GM06990 (cell line): ENCODE measurements at regions not wholly inside any gene's neighbourhood (a gene's known extent, or its start where the extent isn't known, plus 50 kb on each side); places are given as distances from the start of the nearest gene placed in this dataset.

Experiments
- DNase-seq: peaks from one replicate; pipeline ENCODE4 v3.0.0-alpha.2; 2011; ENCODE audit not compliant: insufficient read length; ENCODE audit errors: extremely low read depth
- H3K27me3 ChIP-seq: replicated peaks from 2 replicates; pipeline ENCODE4 v1.6.0; 2011; ENCODE audit warnings: low read length; ENCODE audit not compliant: control insufficient read depth, insufficient read depth
- H3K36me3 ChIP-seq: 2 replicates; pipeline ENCODE4 v1.5.1; 2011; ENCODE audit warnings: low read length; ENCODE audit not compliant: control insufficient read depth, insufficient read depth
- H3K4me3 ChIP-seq: replicated peaks from 2 replicates; pipeline ENCODE4 v1.5.1; 2011; ENCODE audit warnings: low read depth, mild to moderate bottlenecking, control low read depth, low read length
- CTCF ChIP-seq: IDR thresholded peaks from 2 replicates; pipeline ENCODE4 v1.5.1; 2011; ENCODE audit warnings: low read length, control low read depth, mild to moderate bottlenecking, inconsistent platforms; ENCODE audit not compliant: insufficient read depth, poor library complexity, severe bottlenecking

DNA sequence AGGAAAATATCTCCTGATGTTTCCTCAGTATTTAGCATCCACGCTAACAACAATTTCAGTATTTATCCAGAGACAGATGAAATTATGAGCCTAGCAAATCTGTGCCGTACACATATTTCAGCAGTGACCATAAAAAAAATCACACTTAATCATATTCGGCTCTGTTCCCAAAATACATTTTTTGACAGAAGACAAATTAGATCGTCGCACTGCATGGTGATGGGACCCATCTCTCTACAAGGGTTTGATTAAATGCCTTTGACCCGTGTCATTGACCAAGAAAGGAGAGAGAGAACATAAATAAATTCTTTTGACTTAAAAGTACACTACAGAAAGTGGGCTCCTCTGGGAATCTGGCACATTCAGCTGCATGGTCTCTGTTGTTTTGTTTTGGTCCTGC, 215.3 kb upstream of the SEMA6D start:
- no peaks in the 10 kb centered on the region for H3K36me3 ChIP-seq
- no peaks in the 10 kb centered on the region for H3K27me3 ChIP-seq
- no peak for TF ChIP-seq CTCF
- H3K4me3 ChIP-seq, result no peak overlapping the region
- DNase-seq, result no peak

DNA sequence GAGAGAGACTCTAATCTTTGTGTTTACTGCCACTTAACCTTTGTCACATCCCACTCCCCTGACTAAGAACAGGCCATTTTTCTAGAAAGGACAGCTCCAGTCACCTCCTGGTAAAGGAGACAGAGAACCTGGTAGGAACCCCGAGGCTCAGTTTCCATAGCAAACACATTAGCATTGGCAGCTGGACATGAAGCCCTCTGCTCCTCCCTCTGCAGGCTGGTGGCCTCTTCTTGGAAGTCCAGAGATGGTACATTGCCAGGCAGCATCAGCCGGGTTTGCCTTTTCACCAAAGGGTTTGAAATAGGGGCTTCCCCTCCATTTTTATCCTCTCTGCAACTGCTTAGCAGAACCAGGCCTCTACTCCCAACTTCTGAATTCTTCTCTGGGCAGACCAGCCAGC, 213.4 kb upstream of the SEMA6D start:
- no peak for DNase-seq
- Histone ChIP-seq H3K4me3 (no peak overlapping the region), H3K36me3 (no peaks in the 10 kb centered on the region), H3K27me3 (no peaks in the 10 kb centered on the region)
- no peak for TF ChIP-seq CTCF

DNA sequence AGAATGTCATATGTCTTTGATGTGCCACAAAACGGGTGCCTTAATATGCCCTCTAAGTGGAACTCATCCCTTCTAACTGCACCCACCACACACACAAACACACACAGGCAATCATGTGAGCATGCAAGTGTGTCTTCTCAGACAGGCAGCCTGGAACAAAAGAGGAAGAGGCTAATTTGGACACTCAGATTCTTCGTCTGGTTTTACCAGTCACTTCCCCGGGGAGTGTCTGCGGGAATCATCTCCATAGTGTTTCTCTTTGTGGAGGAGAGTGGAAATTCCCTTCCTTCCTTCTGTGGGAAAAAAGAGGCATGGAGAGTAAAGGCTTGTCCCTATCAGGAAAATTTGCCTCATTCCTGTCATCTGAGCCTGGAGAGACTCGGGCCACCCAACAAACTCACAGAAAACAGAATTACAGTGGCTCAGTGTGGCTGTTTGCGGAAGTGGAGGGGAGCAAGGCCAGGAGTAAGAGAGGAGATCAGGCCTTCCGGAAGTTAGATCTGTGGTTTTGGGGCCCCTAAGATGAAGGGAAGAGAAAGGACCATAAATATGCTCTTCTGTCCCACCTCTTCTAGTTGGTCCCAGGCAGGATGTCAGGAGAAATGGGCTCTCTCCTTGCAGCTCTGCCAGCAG, 212.6 kb upstream of the SEMA6D start:
- Histone ChIP-seq H3K4me3 (no peak overlapping the region), H3K36me3 (no peaks in the 10 kb centered on the region), H3K27me3 (no peaks in the 10 kb centered on the region)
- no peak for DNase-seq
- no peak for TF ChIP-seq CTCF

- no peak for TF ChIP-seq CTCF
- no peak for DNase-seq
- no peaks in the 10 kb centered on the region for H3K36me3 ChIP-seq
- H3K27me3 ChIP-seq, result no peaks in the 10 kb centered on the region
- H3K4me3 ChIP-seq, result no peak overlapping the region
Measured at GRCh38 chr15:47505712-47506328, 211.5 kb upstream of the SEMA6D start.

GRCh38 chr15:47506329-47507100, 210.8 kb upstream of the SEMA6D start:
- no peak overlapping the region for H3K4me3 ChIP-seq
- no peak for DNase-seq
- H3K36me3 ChIP-seq, result no peaks in the 10 kb centered on the region
- no peak for TF ChIP-seq CTCF
- H3K27me3 ChIP-seq, result no peaks in the 10 kb centered on the region
